SK-N-SH (cell line): ENCODE measurements at regions not wholly inside any gene's neighbourhood (a gene's known extent, or its start where the extent isn't known, plus 50 kb on each side); places are given as distances from the start of the nearest gene placed in this dataset.

Source experiments
- CTCF ChIA-PET: fragments of 300-600, 350-600 bp; formaldehyde crosslinking; extraction: SDS; loops from one replicate; lab custom pipeline; 2021; lab: Yijun Ruan, JAX
- POLR2A ChIA-PET: fragments of 350-600 bp; sonication (Branson Sonifier 250); formaldehyde crosslinking; extraction: SDS; loops from one replicate; lab custom pipeline; 2020; ENCODE audit warnings: antibody characterized with exemption, inconsistent platforms; lab: Yijun Ruan, JAX
- DNase-seq: peaks from one replicate; pipeline ENCODE4 v3.0.0; 2012
- H2AFZ ChIP-seq: fragments of 200-600 bp; sonication (generic); 2 replicates; pipeline ENCODE4 v1.8.1; 2016; ENCODE audit warnings: antibody characterized with exemption, mild to moderate bottlenecking, low read depth
- H3F3A ChIP-seq: fragments of 200-600 bp; sonication (generic); replicated peaks from 2 replicates; pipeline ENCODE3; 2016; ENCODE audit warnings: antibody characterized with exemption, mild to moderate bottlenecking; ENCODE audit not compliant: insufficient read depth
- H3K27ac ChIP-seq, 2 experiments: fragments of 200-500 bp in 1 of 2; fragments of 200-600 bp in 1 of 2; sonication (Bioruptor generic) in 1 of 2; sonication (generic), shearing (Covaris generic) in 1 of 2; 2 replicates each; pipeline versions ENCODE4 v1.5.1 to v1.6.1; 2014 to 2016; ENCODE audit warnings: low read depth in 2 of 2, inconsistent platforms in 1 of 2, low read length in 1 of 2, mild to moderate bottlenecking in 1 of 2, mixed read lengths in 1 of 2
- H3K27me3 ChIP-seq: fragments of 200-600 bp; sonication (generic), shearing (Covaris generic); 2 replicates; pipeline ENCODE4 v1.6.1; 2016; ENCODE audit warnings: mixed run types; ENCODE audit not compliant: insufficient read depth
- H3K36me3 ChIP-seq, 2 experiments: fragments of 200-500 bp in 1 of 2; fragments of 200-600 bp in 1 of 2; sonication (Bioruptor generic) in 1 of 2; sonication (generic) in 1 of 2; replicated peaks in 1 of 2; 2 replicates each; pipeline versions ENCODE3 to v1.5.1; 2014 to 2016; ENCODE audit warnings: low read length in 1 of 2, mild to moderate bottlenecking in 1 of 2; ENCODE audit not compliant: insufficient read depth in 2 of 2, control insufficient read depth in 1 of 2
- H3K4me1 ChIP-seq, 2 experiments: fragments of 200-500 bp in 1 of 2; fragments of 200-600 bp in 1 of 2; sonication (Bioruptor generic) in 1 of 2; sonication (generic), shearing (Covaris generic) in 1 of 2; 2 replicates each; pipeline versions ENCODE4 v1.5.1 to v1.6.1; 2014 to 2016; ENCODE audit warnings: low read depth in 1 of 2, low read length in 1 of 2, mixed run types in 1 of 2; ENCODE audit not compliant: insufficient read depth in 2 of 2, control insufficient read depth in 1 of 2
- H3K4me2 ChIP-seq: fragments of 200-600 bp; sonication (generic), shearing (Covaris generic); 2 replicates; pipeline ENCODE4 v1.6.1; 2017; ENCODE audit warnings: mixed run types
- H3K4me3 ChIP-seq, 2 experiments: fragments of 200-500 bp in 1 of 2; fragments of 200-600 bp in 1 of 2; sonication (Bioruptor generic) in 1 of 2; sonication (generic), shearing (Covaris generic) in 1 of 2; 2 replicates each; pipeline versions ENCODE4 v1.5.1 to v1.8.1; 2014 to 2016; ENCODE audit warnings: low read depth in 2 of 2, inconsistent platforms in 1 of 2, low read length in 1 of 2, mild to moderate bottlenecking in 1 of 2, mixed read lengths in 1 of 2, moderate library complexity in 1 of 2
- H3K79me2 ChIP-seq: fragments of 200-600 bp; sonication (generic); 2 replicates; pipeline ENCODE4 v1.8.1; 2017; ENCODE audit warnings: mild to moderate bottlenecking; ENCODE audit not compliant: insufficient read depth
- H3K9ac ChIP-seq: fragments of 200-600 bp; sonication (generic); 2 replicates; pipeline ENCODE4 v1.6.1; 2017; ENCODE audit warnings: mixed run types
- H3K9me2 ChIP-seq: fragments of 200-600 bp; sonication (generic); 2 replicates; pipeline ENCODE4 v1.6.1; 2017; ENCODE audit warnings: mixed run types
- H3K9me3 ChIP-seq: fragments of 200-600 bp; sonication (generic); 2 replicates; pipeline ENCODE4 v1.6.1; 2017; ENCODE audit warnings: mixed run types, mild to moderate bottlenecking, moderate library complexity
- H4K20me1 ChIP-seq: fragments of 200-600 bp; sonication (generic); 2 replicates; pipeline ENCODE4 v1.6.1; 2017; ENCODE audit warnings: mild to moderate bottlenecking, mixed run types; ENCODE audit not compliant: insufficient read depth
- EP300 ChIP-seq, 2 experiments: IDR thresholded peaks; 2 replicates each; pipeline versions ENCODE4 v1.4.0 to v1.6.1; 2012; ENCODE audit warnings: borderline replicate concordance in 1 of 2, low read depth in 1 of 2, low read length in 1 of 2
- FOSL2 ChIP-seq: IDR thresholded peaks from 2 replicates; pipeline ENCODE4 v1.4.0; 2012; ENCODE audit warnings: low read depth, mild to moderate bottlenecking, moderate library complexity, borderline replicate concordance
- FOXM1 ChIP-seq: IDR thresholded peaks from 2 replicates; pipeline ENCODE4 v1.4.0; 2012; ENCODE audit warnings: low read depth, mild to moderate bottlenecking
- GABPA ChIP-seq: IDR thresholded peaks from 2 replicates; pipeline ENCODE4 v1.4.0; 2012; ENCODE audit warnings: low read depth, mild to moderate bottlenecking
- MEF2A ChIP-seq: IDR thresholded peaks from 2 replicates; pipeline ENCODE4 v1.4.0; 2012; ENCODE audit warnings: low read depth, borderline replicate concordance
- MXI1 ChIP-seq: IDR thresholded peaks from 2 replicates; pipeline ENCODE4 v1.6.1; 2012; ENCODE audit warnings: mild to moderate bottlenecking, low read depth, low read length, improper control_type of control experiment
- NRF1 ChIP-seq: IDR thresholded peaks from 2 replicates; pipeline ENCODE4 v1.6.1; 2012; ENCODE audit warnings: low read depth, mild to moderate bottlenecking, low read length
- POLR2AphosphoS5 ChIP-seq: IDR thresholded peaks from 2 replicates; pipeline ENCODE4 v1.6.1; 2012; ENCODE audit warnings: low read depth, low read length
- RAD21 ChIP-seq: IDR thresholded peaks from 2 replicates; pipeline ENCODE4 v1.6.1; 2012; ENCODE audit warnings: mild to moderate bottlenecking, low read length
- RCOR1 ChIP-seq: fragments of 150-350 bp; IDR thresholded peaks from 2 replicates; pipeline ENCODE4 v1.6.1; 2017; ENCODE audit warnings: antibody characterized with exemption, low read length
- RXRA ChIP-seq: IDR thresholded peaks from 2 replicates; pipeline ENCODE4 v1.4.0; 2012; ENCODE audit warnings: low read depth, mild to moderate bottlenecking, borderline replicate concordance
- SIN3A ChIP-seq: IDR thresholded peaks from 2 replicates; pipeline ENCODE4 v1.6.1; 2012; ENCODE audit warnings: low read depth, mild to moderate bottlenecking, low read length, moderate library complexity, borderline replicate concordance
- SMC3 ChIP-seq: IDR thresholded peaks from 2 replicates; pipeline ENCODE4 v1.6.1; 2012; ENCODE audit warnings: low read depth, low read length, improper control_type of control experiment
- TAF1 ChIP-seq: IDR thresholded peaks from 2 replicates; pipeline ENCODE4 v1.6.1; 2012; ENCODE audit warnings: low read depth, mild to moderate bottlenecking, low read length, moderate library complexity, borderline replicate concordance
- TCF12 ChIP-seq: IDR thresholded peaks from 2 replicates; pipeline ENCODE4 v1.4.0; 2012
- WGBS: methylation state at CpG from one replicate; pipeline ENCODE4 v1.1.6; 2017; ENCODE audit warnings: low lambda C conversion rate; 5-methylcytosine and 5-hydroxymethylcytosine counted together
- TF ChIP-seq, protein P1 (sequence below): IDR thresholded peaks from 2 replicates; pipeline ENCODE4 v1.4.0; 2012; ENCODE audit warnings: low read depth, borderline replicate concordance
- TF ChIP-seq, protein P2 (sequence below): fragments of 150-350 bp; IDR thresholded peaks from 2 replicates; pipeline ENCODE4 v1.6.1; 2016; ENCODE audit warnings: mild to moderate bottlenecking, low read depth, low read length
- TF ChIP-seq, protein P3 (sequence below): fragments of 150-350 bp; IDR thresholded peaks from 2 replicates; pipeline ENCODE4 v1.6.1; 2017; ENCODE audit warnings: antibody characterized with exemption, low read length, low read depth, borderline replicate concordance

DNA sequence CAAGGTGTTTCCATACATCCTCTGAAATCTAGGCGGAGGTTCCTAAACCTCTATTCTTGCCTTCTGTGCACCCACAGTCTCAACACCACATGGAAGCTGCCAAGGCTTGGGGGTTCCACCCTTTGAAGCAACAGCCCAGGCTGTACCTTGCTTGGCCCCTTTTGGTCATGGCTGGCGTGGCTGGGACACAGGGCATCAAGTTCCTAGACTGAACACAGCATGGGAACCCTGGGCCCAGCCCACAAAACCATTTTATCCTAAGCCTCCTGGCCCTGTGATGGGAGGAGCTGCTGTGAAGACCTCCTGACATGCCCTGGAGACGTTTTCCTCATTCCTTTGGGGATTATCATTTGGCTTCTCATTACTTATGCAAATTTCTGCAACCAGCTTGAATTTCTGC, 739.0 kb upstream of the NECTIN3 start:
- POLR2A ChIA-PET: no interaction called here
- CTCF ChIA-PET: interaction anchor here (3.9 kb wide), 1 partner anchor 18 kb away, joined by 14 read pairs; no protein-coding TSS in a partner anchor
- Histone ChIP-seq H3K36me3 (peaks cover 0 to 3% of the 10 kb centered on the region in 2 experiments), H3K4me2 (no peak overlapping the region), H3K9ac (no peak overlapping the region), H3K9me3 (no peaks in the 10 kb centered on the region; the same call in 1 of the 2 replicates), H3K9me2 (no peaks in the 10 kb centered on the region), H4K20me1 (no peaks in the 10 kb centered on the region), H2AFZ (no peak overlapping the region), H3K27me3 (no peaks in the 10 kb centered on the region), H3K27ac (no peak overlapping the region), H3F3A (no peaks in the 10 kb centered on the region), H3K4me3 (no peak overlapping the region), H3K4me1 (no peaks in the 10 kb centered on the region), H3K79me2 (no peaks in the 10 kb centered on the region)
- WGBS: 29% methylated on average over 2 of the region's 3 CpGs
- no peak for DNase-seq
- TF ChIP-seq, protein P1, sequence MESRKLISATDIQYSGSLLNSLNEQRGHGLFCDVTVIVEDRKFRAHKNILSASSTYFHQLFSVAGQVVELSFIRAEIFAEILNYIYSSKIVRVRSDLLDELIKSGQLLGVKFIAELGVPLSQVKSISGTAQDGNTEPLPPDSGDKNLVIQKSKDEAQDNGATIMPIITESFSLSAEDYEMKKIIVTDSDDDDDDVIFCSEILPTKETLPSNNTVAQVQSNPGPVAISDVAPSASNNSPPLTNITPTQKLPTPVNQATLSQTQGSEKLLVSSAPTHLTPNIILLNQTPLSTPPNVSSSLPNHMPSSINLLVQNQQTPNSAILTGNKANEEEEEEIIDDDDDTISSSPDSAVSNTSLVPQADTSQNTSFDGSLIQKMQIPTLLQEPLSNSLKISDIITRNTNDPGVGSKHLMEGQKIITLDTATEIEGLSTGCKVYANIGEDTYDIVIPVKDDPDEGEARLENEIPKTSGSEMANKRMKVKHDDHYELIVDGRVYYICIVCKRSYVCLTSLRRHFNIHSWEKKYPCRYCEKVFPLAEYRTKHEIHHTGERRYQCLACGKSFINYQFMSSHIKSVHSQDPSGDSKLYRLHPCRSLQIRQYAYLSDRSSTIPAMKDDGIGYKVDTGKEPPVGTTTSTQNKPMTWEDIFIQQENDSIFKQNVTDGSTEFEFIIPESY: no peak
- TF ChIP-seq SMC3 (no peak), TCF12 (no peak), GABPA (no peak), RXRA (no peak), TAF1 (no peak), POLR2AphosphoS5 (no peak)
- TF ChIP-seq, protein P2, sequence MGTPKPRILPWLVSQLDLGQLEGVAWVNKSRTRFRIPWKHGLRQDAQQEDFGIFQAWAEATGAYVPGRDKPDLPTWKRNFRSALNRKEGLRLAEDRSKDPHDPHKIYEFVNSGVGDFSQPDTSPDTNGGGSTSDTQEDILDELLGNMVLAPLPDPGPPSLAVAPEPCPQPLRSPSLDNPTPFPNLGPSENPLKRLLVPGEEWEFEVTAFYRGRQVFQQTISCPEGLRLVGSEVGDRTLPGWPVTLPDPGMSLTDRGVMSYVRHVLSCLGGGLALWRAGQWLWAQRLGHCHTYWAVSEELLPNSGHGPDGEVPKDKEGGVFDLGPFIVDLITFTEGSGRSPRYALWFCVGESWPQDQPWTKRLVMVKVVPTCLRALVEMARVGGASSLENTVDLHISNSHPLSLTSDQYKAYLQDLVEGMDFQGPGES: no peak
- TF ChIP-seq, protein P3, sequence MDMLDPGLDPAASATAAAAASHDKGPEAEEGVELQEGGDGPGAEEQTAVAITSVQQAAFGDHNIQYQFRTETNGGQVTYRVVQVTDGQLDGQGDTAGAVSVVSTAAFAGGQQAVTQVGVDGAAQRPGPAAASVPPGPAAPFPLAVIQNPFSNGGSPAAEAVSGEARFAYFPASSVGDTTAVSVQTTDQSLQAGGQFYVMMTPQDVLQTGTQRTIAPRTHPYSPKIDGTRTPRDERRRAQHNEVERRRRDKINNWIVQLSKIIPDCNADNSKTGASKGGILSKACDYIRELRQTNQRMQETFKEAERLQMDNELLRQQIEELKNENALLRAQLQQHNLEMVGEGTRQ: no peak

DNA sequence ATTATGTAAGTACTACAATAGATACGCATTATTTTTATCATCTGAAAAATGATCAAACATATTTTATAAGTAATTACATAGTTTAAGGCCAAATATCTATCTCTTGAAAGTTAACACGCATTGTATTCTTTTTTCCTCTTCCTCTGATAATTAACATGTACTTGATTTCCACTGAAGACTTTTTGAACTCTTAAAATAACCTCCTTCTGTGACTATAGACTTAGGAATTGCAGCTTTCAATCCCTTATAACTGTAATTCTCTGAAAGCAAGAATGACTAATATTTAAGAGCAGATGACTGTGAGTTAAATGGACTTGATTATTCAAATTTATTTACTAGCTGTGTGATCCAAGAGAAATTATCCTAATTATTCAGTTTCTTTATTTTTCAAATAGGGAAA, 730.6 kb upstream of the NECTIN3 start:
- peaks cover 7% of the 10 kb centered on the region for H3F3A ChIP-seq
- DNase-seq: no peak
- no peak for TF ChIP-seq FOXM1
- peak; percentile 45 for TF ChIP-seq TCF12
- no peak for TF ChIP-seq SIN3A
- TF ChIP-seq EP300 (IDR thresholded peaks at IDR 0.05; ENCODE audit: borderline replicate concordance in 1 of 2, low read depth in 1 of 2, low read length in 1 of 2): peak in 1 of 2 experiments; percentile 42; a peak in 1 of 4 replicates
- TF ChIP-seq MEF2A: no peak
- TF ChIP-seq FOSL2: 0 out of 2 replicates have a peak, but pooled peaks have one; percentile 12
- TF ChIP-seq, protein P3: no peak
- TF ChIP-seq RCOR1: no peak
- no peak for TF ChIP-seq MXI1
- no peak for TF ChIP-seq NRF1
- TF ChIP-seq RXRA: no peak; the same call in 1 of the 2 replicates
- TF ChIP-seq RAD21: no peak
- TF ChIP-seq, protein P2: no peak
- TF ChIP-seq, protein P1: no peak

More for the DNA sequence above, 730.6 kb upstream of the NECTIN3 start:
- H3K27me3 ChIP-seq: no peaks in the 10 kb centered on the region
- H3K9me3 ChIP-seq: no peaks in the 10 kb centered on the region; the same call in 1 of the 2 replicates
- peaks cover 0 to 6% of the 10 kb centered on the region in 2 experiments; a peak in 3 of 4 replicates for H3K4me1 ChIP-seq
- H4K20me1 ChIP-seq: no peaks in the 10 kb centered on the region
- ChIA-PET CTCF (interaction anchor here (0.6 kb wide), 1 partner anchor 11 kb away, joined by 3 read pairs; no protein-coding TSS in a partner anchor), POLR2A (no interaction called here)
- H3K4me3 ChIP-seq: no peak overlapping the region
- H3K79me2 ChIP-seq: no peaks in the 10 kb centered on the region
- 84% methylated on average over 2 of the region's 2 CpGs for WGBS
- H3K9me2 ChIP-seq: no peaks in the 10 kb centered on the region
- H3K4me2 ChIP-seq: no peak overlapping the region
- peaks cover 0 to 4% of the 10 kb centered on the region in 2 experiments for H3K36me3 ChIP-seq
- no peak overlapping the region for H3K9ac ChIP-seq
- H3K27ac ChIP-seq: peak overlapping the region in 1 of 2 experiments; percentile 12; a peak in 1 of 4 replicates
- H2AFZ ChIP-seq: 0 out of 2 replicates have a peak overlapping the region, but pooled peaks have one; percentile 21
